C4-2B (cell line): ENCODE measurements at regions not wholly inside any gene's neighbourhood (a gene's known extent, or its start where the extent isn't known, plus 50 kb on each side); places are given as distances from the start of the nearest gene placed in this dataset.

Experiments used
- CTCF ChIP-seq: fragments of 450-650 bp; conservative IDR thresholded peaks from 2 replicates; pipeline ENCODE4 v1.5.1; 2017; ENCODE audit warnings: mild to moderate bottlenecking
- ZFX ChIP-seq: fragments of 450-650 bp; IDR thresholded peaks from 2 replicates; pipeline ENCODE4 v1.6.1; 2017

- TF ChIP-seq CTCF (no peak), ZFX (no peak)
Measured at GRCh38 chr2:177320596-177320995, 56.1 kb upstream of the NFE2L2 start.
